HG02973 (cell line): ENCODE measurements at regions not wholly inside any gene's neighbourhood (a gene's known extent, or its start where the extent isn't known, plus 50 kb on each side); places are given as distances from the start of the nearest gene placed in this dataset.
"Not testable (repeated sequence)": the region's sequence is repeated elsewhere in the genome, so short reads cannot be mapped to it uniquely, and the experiment has no call there.

Experiments used
- ATAC-seq: cut with Tn5 transposase; IDR thresholded peaks from one replicate; pipeline ENCODE4 v1.9.1; 2021; ENCODE audit warnings: moderate library complexity; ENCODE audit not compliant: unreplicated experiment

DNA sequence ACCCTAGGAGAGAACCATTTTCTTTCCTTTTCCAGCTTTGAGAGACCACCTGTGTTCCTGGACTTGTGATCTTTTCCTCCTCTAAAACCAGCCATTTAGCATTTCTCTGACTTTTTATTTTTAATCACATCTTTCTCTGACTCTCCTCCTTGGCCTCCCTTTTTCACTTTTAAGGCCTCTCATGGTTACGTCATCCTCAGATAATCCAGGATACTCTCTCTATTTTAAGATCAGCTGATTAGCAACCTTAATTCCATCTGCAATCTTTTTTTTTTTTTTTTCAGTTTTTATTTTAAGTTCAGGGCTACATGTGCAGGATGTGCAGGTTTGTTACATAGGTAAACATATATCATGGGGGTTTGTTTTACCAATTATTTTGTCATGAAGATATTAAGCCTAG lies 54.0 kb downstream of the RFPL4B start:
- no peak for ATAC-seq

GRCh38 chr6:112407101-112407590 lies 60.0 kb downstream of the RFPL4B start:
- no peak for ATAC-seq

DNA sequence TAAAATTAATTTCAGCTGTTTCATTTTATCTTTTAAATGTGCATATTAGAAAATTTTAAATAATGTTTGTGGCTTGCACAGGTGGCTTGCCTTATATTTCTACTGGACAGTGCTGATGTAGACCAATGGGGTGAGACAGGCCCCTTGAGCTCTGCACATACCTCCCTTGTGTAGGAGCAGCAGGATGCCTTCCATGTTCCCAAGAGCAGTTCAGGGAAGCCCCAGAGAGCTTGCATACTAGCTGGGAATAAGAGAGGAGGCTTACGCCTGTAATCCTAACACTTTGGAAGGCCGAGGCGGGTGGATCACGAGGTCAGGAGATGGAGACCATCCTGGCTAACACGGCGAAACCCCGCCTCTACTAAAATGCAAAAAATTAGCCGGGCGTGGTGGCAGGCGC lies 61.4 kb downstream of the RFPL4B start:
- ATAC-seq, result no peak

DNA sequence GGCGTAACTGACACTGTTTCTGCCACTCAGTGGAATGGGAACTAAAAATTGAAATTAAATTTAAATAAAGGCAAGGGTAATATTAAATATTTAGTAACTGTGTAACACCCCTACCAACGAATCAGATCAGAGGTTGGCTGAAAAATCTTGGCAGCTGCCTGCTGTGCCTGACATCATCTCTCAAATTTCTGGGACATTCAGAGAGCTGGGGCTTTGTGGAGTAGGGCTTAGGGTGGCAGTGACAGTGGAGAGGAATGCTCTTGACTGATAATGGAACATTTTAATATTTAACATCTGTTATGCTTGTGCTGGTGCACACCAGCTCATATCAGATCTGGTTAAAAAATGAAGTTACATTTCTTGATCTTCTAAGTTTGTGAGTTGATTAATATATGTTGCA lies 62.2 kb downstream of the RFPL4B start:
- ATAC-seq, result no peak

- ATAC-seq, result no peak
Measured at GRCh38 chr6:112413780-112414179, 66.7 kb downstream of the RFPL4B start.

GRCh38 chr6:112415366-112415765 lies 68.2 kb downstream of the RFPL4B start:
- no peak for ATAC-seq

GRCh38 chr6:112416866-112417265 lies 69.7 kb downstream of the RFPL4B start:
- no peak for ATAC-seq

GRCh38 chr6:112427011-112427410 lies 79.9 kb downstream of the RFPL4B start:
- ATAC-seq, result not testable (repeated sequence)

DNA sequence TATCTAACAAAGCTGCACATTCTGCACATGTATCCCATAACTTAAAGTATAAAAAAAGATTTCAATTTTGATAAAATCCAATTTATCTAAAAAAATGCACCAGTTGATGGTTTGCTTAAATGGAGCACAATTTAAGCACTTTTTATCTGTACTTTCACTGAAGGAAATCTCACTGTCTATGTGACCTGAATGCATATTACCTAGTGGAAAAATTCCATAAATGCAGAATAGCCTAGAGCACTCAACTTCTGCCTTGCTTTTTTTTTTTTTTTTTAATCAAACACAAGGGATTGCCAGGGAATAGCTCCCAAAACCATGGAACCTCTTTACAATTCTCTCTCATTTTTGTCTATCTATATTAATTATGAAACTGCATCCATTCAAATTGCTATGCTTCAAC lies 80.4 kb downstream of the RFPL4B start:
- no peak for ATAC-seq

GRCh38 chr6:112428477-112428876 lies 81.3 kb downstream of the RFPL4B start:
- no peak for ATAC-seq

- no peak for ATAC-seq
Measured at GRCh38 chr6:112429226-112429625, 82.1 kb downstream of the RFPL4B start.

GRCh38 chr6:112431803-112432202 lies 84.7 kb downstream of the RFPL4B start:
- no peak for ATAC-seq

GRCh38 chr6:112432853-112433252 lies 85.7 kb downstream of the RFPL4B start:
- no peak for ATAC-seq

DNA sequence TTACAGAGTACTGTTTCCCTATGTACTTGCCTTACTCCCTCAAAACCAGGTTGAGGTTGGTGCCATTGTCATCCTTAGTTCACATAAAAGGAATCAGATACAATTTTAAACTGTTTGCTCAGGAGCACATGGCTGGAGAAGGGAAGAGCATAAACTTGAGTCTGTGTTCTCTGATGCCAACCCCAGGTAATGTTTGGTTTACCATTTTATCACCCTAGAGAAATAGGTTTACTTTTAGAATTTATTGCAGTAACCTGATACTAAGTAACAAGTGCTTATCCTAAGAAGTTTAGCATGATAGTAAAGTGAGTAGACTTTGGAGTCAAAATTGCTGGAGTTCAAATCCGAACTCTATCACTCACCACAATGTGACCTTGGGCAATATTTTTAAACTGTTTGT lies 86.3 kb downstream of the RFPL4B start:
- no peak for ATAC-seq

DNA sequence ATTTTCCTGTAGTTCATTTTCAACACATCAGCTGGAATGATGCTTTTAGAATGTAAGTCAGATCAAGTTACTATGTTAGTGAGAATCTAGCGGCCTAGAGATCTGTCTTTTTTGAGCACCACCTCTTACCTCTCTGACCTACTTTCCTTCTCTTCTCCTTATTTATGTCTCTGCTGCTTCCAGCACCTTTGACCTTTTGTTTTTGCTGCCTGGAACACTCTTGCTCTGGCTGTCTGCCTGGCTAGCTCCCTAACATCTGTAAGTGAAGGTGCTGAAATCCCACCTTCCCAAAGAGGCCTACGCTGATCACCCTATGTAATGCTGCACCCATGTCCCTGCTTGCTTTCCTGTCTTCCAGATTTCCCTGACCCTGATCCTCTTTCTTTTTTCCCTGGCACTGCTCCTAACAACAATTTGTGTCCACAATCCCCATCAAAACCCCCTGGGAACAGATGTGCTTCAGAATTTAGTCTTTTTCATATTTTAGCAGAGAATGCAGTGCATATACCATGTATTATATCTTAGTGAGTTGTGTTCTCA lies 87.8 kb downstream of the RFPL4B start:
- ATAC-seq, result no peak

- no peak for ATAC-seq
Measured at GRCh38 chr6:112437058-112437457, 89.9 kb downstream of the RFPL4B start.

- no peak for ATAC-seq
Measured at GRCh38 chr6:112439010-112439409, 91.9 kb downstream of the RFPL4B start.

DNA sequence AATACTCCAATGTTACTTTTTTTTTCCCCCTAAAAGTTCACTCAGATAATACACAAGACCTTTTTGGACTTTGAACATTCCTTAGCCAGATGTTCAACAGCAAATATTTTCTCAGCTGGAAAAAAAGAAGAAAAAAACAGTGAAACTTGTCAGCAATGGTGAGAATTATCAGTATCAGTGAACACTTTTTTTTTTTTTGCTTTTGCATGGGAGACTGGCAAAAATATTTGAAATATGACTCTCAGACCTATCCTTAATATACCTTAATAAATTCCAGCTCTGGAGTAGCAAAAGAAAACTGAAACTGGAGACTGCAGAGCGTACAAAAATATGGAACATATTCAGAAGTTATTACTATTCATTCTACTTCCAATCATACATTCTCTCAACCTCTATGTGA lies 92.3 kb downstream of the RFPL4B start:
- ATAC-seq, result no peak

DNA sequence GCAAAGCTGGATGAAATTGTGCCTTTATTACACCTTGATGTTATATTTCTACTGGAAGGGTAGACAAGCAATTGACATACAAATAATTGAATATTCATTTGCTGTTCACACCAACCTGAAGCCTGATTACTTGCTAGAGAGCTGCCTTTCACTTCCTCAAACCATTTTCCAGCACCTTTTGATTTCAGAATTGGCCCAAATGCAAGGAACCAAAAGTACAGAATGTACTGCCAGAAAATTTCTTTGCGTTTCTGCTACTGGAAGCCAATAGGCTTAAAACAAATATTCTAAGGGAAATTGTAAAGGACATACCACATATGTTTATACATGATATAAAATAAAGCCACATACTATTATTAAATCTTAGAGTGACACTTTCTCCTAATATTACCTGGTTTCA lies 94.5 kb downstream of the RFPL4B start:
- ATAC-seq, result no peak

GRCh38 chr6:112443179-112444065 lies 96.3 kb downstream of the RFPL4B start:
- no peak for ATAC-seq

DNA sequence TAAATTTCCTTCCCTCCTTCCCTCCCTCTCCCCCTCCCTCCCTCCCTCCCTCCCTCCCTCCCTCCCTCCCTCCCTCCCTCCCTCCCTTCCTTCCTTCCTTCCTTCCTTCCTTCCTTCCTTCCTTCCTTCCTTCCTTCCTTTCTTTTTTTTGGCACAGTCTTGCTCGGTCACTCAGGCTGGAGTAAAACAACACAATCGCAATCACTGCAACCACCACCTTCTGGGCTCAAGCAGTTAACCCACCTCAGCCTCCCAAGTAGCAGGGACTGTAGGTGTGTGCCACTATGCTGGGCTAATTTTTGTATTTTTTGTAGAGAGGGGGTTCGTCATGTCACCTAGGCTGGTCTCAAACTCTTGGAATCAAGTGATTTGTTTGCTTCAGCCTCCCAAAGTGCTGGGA lies 101.7 kb downstream of the RFPL4B start:
- not testable (repeated sequence) for ATAC-seq

DNA sequence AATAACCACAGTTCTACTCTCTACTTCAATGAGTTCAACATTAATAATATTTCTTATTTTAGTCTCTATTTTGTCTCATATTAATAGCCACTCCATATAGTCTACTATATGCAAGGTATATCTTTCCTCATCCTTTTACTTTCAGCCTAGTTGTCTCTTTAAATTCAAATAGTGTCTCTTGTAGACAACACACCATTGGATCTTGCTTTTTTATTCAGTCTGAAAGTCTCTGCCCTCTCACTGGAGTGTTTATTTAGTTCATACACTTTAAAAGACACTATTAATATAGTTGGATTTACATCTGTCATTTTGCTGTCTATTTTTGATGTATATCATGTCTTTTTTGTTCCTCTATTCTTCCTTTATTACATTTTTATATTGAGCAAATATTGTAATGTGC lies 103.5 kb downstream of the RFPL4B start:
- no peak for ATAC-seq
